HG03060 (cell line): ENCODE measurements at regions not wholly inside any gene's neighbourhood (a gene's known extent, or its start where the extent isn't known, plus 50 kb on each side); places are given as distances from the start of the nearest gene placed in this dataset.

Source experiments
- ATAC-seq: cut with Tn5 transposase; IDR thresholded peaks from one replicate; pipeline ENCODE4 v1.9.1; 2021; ENCODE audit warnings: low read depth, moderate number of reproducible peaks; ENCODE audit not compliant: unreplicated experiment

- no peak for ATAC-seq
Observed at GRCh38 chr6:166777096-166777630, 150.1 kb upstream of the RPS6KA2 start.

- no peak for ATAC-seq
Observed at GRCh38 chr6:166776571-166776970, 149.5 kb upstream of the RPS6KA2 start.

- no peak for ATAC-seq
Observed at GRCh38 chr6:166775923-166776220, 148.8 kb upstream of the RPS6KA2 start.

DNA sequence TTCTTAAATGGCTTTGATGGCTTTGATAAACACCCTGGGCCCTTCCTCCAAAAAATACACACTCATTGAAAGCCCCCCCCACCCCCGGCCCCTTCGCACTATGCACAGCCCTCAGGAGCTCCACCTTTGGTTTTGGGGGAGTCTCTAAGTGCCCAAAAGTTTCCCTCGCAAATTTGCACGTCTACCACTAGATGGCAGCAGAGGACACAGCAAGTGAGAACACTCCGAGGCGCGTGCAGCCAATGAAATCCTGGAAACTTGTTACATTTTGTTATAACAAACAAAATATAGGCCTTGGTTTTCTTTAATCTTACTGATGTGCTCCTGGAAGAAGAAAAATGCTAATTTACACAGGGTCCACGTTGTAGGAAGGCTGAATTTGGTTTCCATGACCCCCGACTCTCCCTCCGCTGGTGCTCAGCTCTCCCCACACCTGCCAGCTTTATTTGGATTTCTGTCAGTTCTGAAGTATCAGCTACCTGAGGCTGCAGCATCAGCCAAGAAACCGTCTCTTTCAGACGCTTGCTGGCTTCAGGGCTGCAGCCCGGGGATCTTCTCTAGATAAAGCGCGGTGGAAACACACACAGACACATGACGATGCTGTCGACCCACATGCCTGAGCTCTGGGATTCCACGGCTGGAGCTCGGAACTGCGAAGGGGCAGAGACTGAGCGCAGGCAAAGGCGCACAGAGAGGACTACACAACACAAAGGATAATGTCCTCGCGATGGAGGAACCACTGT is 148.3 kb upstream of the RPS6KA2 start:
- no peak for ATAC-seq

GRCh38 chr6:166774770-166775169 is 147.7 kb upstream of the RPS6KA2 start:
- ATAC-seq: no peak

GRCh38 chr6:166774292-166774691 is 147.2 kb upstream of the RPS6KA2 start:
- no peak for ATAC-seq

DNA sequence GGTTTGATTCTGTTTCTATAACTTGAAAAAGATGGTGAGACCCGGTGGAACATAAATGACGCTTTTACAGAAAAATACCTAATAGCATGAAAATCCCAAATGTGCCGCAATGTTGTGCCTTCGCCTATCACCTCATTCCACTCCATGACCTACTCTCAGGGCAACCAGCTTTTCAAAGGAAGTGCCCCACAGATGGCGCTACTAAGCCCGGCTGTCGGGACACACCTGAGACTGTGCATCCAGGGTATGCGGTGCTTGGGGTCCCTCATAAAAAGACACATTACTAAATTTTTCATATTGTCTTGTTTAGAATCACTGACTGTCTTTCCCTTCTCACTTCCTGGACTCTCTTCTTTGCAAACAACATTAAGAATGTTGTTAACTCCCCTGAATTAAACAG is 145.5 kb upstream of the RPS6KA2 start:
- no peak for ATAC-seq

DNA sequence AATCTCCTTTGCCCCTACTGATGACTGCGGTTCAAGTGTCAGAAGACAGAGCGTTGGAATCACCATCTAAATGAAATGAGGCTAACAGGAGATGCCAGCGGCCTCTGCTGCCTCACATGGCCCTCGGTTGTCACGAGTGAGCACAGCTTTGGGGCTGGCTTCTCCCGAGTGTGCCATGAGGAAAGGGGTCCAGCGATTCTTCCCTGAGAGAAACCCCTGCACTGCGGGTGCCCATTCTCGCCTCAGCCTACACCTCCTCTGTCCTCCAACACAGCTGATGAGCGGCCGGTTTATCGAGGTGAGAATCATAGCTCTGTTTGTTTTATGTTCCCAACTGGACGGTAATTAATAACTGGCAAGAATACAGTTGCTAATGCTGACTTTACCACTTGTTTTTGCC is 144.7 kb upstream of the RPS6KA2 start:
- no peak for ATAC-seq

- ATAC-seq: no peak
Observed at GRCh38 chr6:166770216-166771116, 143.4 kb upstream of the RPS6KA2 start.

- no peak for ATAC-seq
Observed at GRCh38 chr6:166769648-166770047, 142.6 kb upstream of the RPS6KA2 start.

DNA sequence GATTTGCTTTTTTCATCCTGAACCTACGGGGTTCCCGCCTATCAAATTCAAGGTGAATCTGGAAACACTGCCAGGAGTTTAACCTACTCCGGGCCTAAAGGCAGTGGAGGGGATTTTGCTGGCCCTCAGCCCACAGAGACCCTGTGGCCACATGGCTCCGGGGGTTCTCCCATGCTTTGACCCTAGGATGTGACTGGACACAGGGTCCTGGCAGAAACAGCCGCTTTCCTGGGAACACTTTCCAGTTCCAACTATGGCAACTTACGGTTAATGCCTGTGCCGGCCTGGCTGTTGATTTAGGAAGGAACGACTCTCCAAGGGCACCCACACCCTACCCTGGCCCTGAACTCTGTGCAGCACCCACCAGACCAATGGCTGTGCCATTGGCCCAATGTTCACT is 141.7 kb upstream of the RPS6KA2 start:
- ATAC-seq: no peak

- ATAC-seq: no peak
Observed at GRCh38 chr6:166767230-166767629, 140.2 kb upstream of the RPS6KA2 start.

DNA sequence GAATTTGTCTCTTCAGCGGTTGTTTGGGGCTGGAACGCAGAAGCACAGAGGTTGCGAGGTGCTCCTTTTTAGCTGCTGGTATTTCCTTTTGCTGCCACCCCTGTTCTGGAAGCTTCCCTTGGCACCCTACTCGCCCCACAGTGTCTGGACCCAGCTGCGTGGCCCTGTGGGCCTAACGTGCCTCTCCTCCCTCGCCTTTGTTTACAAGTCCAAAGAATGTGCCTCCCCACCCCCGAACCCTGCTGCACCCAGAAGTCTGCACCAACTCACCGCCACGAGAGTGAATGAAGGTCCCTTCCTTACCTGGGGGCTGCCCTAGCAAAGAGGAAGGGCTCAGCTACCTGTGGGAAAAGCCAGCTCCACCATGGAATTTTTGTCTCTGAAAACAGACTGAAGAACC is 139.7 kb upstream of the RPS6KA2 start:
- no peak for ATAC-seq

GRCh38 chr6:166765234-166765541 is 138.1 kb upstream of the RPS6KA2 start:
- no peak for ATAC-seq

DNA sequence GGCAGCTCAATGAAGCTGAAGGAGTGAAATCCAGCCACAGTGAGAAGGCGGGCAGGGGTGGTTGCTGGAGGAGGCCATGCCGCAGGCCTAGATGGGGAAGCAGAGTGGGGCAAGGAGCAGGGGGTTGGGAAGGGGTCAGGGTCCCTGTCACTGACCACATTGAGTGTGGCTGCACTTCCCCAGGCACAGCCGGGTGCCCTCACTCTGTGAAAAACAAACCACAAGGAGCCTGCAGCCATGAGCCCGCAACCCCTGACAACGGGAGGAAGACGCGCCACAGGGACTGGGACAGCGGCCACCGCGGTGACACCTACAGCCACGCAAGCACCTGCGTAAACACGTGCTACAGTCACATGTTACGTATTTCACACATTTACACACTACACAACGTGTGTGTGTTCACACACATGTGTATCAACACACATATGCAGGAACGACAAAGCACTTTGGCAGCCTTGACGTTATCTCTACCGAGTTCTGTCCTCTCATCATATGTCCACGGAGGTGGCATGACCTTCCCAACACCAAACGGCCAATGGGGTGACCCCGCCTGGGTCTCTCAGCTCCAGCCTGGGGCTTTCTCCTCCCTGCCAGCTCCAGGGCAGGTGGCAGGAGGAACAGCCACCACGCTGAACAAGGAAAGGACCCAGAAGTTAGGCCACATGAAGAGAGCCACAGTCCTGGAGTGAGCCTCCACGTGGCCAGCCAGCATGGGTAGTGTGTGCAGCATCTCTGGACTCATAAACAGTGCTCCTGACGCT is 137.6 kb upstream of the RPS6KA2 start:
- ATAC-seq: no peak

DNA sequence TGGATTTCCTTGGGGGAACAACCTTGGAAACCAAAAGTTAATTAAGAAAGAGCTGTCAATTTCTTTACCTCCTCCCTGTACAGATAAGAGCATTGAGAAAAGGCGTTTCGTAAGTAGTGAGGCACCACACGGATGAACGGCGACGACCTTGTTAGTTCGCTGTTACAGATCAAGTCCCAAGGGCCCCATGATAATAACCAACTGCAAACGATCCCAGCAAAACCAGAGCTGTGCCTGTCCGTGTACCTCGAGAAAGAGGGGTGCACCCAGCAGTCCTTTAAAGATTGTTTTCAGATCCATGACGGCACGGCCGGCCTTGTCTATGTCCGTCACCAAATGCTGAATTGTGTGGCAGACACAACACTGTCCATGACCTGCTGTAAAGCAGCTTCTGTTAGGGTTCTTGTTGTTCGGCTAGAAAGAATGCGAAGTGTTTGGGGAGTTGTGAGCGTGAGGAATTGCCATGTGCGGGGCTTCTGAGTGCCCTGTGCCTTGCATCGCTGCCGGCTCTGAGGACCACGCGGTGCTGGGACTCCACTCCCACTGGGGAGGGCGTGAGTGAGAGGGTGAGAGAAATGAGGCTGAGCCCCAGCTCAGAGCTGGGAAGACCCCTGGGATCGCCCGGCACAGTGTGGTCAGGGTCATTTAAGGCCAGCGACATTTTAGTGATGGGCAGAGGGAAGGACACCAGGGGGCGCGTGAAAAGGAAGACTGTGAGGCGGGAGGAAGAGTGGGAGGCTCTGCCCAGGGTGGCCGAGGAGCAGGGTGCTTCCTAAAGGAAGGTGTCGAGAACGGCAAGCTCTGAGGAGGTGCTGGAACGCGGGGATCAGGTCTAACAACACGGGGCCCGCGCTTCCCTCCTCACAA is 136.8 kb upstream of the RPS6KA2 start:
- ATAC-seq: no peak

DNA sequence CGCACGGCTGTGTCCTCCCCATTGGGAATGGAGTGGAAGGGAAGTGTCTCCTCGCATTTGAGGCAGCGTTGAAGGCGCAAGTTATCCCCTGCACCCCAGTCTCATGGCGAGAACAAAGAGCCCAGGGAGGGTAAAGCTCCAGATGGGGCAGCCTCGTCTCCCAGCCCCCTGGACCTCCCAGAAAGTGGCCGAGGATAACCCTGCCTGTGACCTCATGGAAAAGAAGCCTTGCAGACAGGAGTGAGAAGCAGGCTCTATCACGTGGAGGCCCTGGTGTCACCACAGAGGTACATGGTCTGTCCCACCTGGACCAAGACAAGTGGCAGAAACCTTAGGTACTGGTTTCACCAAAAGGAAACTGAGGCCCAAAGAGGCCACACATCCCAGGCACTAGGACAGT is 134.8 kb upstream of the RPS6KA2 start:
- ATAC-seq: no peak

GRCh38 chr6:166760288-166760687 is 133.2 kb upstream of the RPS6KA2 start:
- no peak for ATAC-seq

DNA sequence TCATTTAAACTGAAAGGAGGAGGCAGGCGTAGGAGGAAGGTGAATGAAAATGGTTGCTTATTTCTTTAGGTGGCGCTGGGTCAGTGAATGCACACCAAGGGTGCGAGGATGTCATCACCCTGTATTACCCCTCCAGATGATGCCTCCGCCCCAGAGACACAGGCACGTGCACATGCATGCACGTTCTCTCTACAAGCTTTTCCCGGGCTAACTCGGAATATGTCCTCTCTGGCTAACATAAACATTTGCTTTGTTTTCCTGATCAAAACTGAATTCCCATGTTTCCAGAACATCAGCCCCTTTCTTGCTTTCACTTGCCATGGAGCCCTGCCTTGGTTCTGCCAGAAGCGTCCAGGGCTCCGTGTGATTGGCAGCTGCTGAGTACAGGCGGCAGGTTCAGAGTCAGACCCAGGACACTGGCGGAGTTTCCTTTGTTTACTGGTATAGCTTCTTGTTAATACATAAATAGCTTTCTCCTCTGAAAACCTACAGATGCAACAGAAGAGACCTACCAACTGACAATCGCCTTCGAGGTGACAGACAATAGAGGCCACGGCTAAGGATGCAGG is 131.2 kb upstream of the RPS6KA2 start:
- no peak for ATAC-seq
